Endothelial cell of umbilical vein (primary cell): ENCODE measurements at regions not wholly inside any gene's neighbourhood (a gene's known extent, or its start where the extent isn't known, plus 50 kb on each side); places are given as distances from the start of the nearest gene placed in this dataset.

Source experiments
- BruUV-seq: library from RNA; stranded (reverse); fragments of 400-500 nt; replicated peaks from 2 replicates; lab custom pipeline; 2021; lab: Mats Ljungman, UMichigan
- CTCF ChIA-PET: fragments of 300-600, 350-600 bp; sonication (Branson Sonifier 250); formaldehyde crosslinking; loops from one replicate; lab custom pipeline; 2021; ENCODE audit warnings: antibody characterized with exemption, inconsistent platforms; lab: Charles Lee
- POLR2A ChIA-PET: fragments of 300-600, 350-600 bp; sonication (Branson Sonifier 250); formaldehyde crosslinking; loops from one replicate; lab custom pipeline; 2021; ENCODE audit warnings: antibody characterized with exemption, inconsistent platforms; lab: Charles Lee
- DNase-seq: peaks from one replicate; pipeline ENCODE4 v3.0.0-alpha.2; 2011; ENCODE audit warnings: low read depth, low spot score
- FAIRE-seq: peaks from 2 replicates; lab custom pipeline; 2011; peaks lifted over from hg19 to GRCh38; lab: Jason Lieb, UNC
- H2AFZ ChIP-seq: 2 replicates; pipeline ENCODE4 v1.6.0; 2012; ENCODE audit warnings: low read depth, low read length, control low read depth, inconsistent platforms
- H3K27ac ChIP-seq: 2 replicates; pipeline ENCODE4 v1.5.1; 2011; ENCODE audit warnings: low read depth, mild to moderate bottlenecking, control low read depth, low read length, moderate library complexity; ENCODE audit not compliant: insufficient read depth
- H3K27me3 ChIP-seq, 2 experiments: 2 replicates each; pipeline versions ENCODE4 v1.6.0 to v1.6.1; 2011; ENCODE audit warnings: low read length in 2 of 2, mixed read lengths in 1 of 2; ENCODE audit not compliant: control insufficient read depth in 2 of 2, insufficient read depth in 2 of 2
- H3K36me3 ChIP-seq, 2 experiments: 2 replicates in 1 of 2; 3 replicates in 1 of 2; pipeline ENCODE4 v1.5.1; 2011; ENCODE audit warnings: low read length in 2 of 2, mild to moderate bottlenecking in 1 of 2, moderate library complexity in 1 of 2; ENCODE audit not compliant: control insufficient read depth in 2 of 2, insufficient read depth in 2 of 2; ENCODE audit errors: extremely low read depth in 1 of 2
- H3K4me1 ChIP-seq: 3 replicates; pipeline ENCODE4 v1.5.1; 2011; ENCODE audit warnings: mild to moderate bottlenecking, low read length; ENCODE audit not compliant: control insufficient read depth, insufficient read depth; ENCODE audit errors: extremely low read depth
- H3K4me2 ChIP-seq: 2 replicates; pipeline ENCODE4 v1.6.1; 2011; ENCODE audit warnings: low read length, control low read depth, mixed read lengths; ENCODE audit not compliant: insufficient read depth
- H3K4me3 ChIP-seq, 3 experiments: fragments of 200-600 bp in 1 of 3; sonication (generic), shearing (Covaris generic) in 1 of 3; replicated peaks in 1 of 3; 2 replicates each; pipeline ENCODE4 v1.5.1; 2011 to 2016; ENCODE audit warnings: control low read depth in 3 of 3, low read length in 3 of 3, mild to moderate bottlenecking in 2 of 3, inconsistent platforms in 1 of 3, low read depth in 1 of 3, moderate library complexity in 1 of 3; ENCODE audit not compliant: insufficient read depth in 1 of 3
- H3K79me2 ChIP-seq: 2 replicates; pipeline ENCODE4 v1.6.0; 2012; ENCODE audit warnings: low read length, inconsistent platforms; ENCODE audit not compliant: control insufficient read depth, insufficient read depth
- H3K9ac ChIP-seq: replicated peaks from 2 replicates; pipeline ENCODE3; 2011; ENCODE audit warnings: low read length, control low read depth; ENCODE audit not compliant: insufficient read depth; ENCODE audit errors: extremely low read depth
- H3K9me1 ChIP-seq: replicated peaks from 3 replicates; pipeline ENCODE4 v1.6.0; 2011; ENCODE audit warnings: mild to moderate bottlenecking, low read length; ENCODE audit not compliant: control insufficient read depth, insufficient read depth; ENCODE audit errors: extremely low read depth
- H3K9me3 ChIP-seq: replicated peaks from 2 replicates; pipeline ENCODE4 v1.5.1; 2012; ENCODE audit warnings: low read length, inconsistent platforms; ENCODE audit not compliant: control insufficient read depth, insufficient read depth
- H4K20me1 ChIP-seq: replicated peaks from 2 replicates; pipeline ENCODE3; 2011; ENCODE audit warnings: mild to moderate bottlenecking, low read length; ENCODE audit not compliant: control insufficient read depth, insufficient read depth; ENCODE audit errors: extremely low read depth
- CTCF ChIP-seq, 2 donors: IDR thresholded peaks; 1 replicate in 1 of 2; 2 replicates in 1 of 2; pipeline ENCODE4 v1.5.1; 2011; ENCODE audit warnings: low read length in 2 of 2, mild to moderate bottlenecking in 2 of 2, moderate library complexity in 2 of 2, control low read depth in 1 of 2, inconsistent platforms in 1 of 2, low read depth in 1 of 2; ENCODE audit not compliant: insufficient read depth in 1 of 2; ENCODE audit errors: extremely low read depth in 1 of 2
- EZH2 ChIP-seq: IDR thresholded peaks from 2 replicates; pipeline ENCODE4 v1.6.1; 2012; ENCODE audit warnings: borderline replicate concordance, low read depth, mild to moderate bottlenecking, moderate library complexity, low read length, inconsistent platforms; ENCODE audit not compliant: severe bottlenecking
- FOS ChIP-seq: IDR thresholded peaks from 2 replicates; pipeline ENCODE4 v1.6.1; 2011; ENCODE audit warnings: mild to moderate bottlenecking, low read length, moderate library complexity, borderline replicate concordance; ENCODE audit not compliant: insufficient read depth
- GATA2 ChIP-seq: IDR thresholded peaks from 2 replicates; pipeline ENCODE4 v1.7.0; 2011; ENCODE audit warnings: low read depth, mild to moderate bottlenecking, moderate library complexity, mixed read lengths, low read length; ENCODE audit not compliant: insufficient read length, insufficient read depth
- JUN ChIP-seq: IDR thresholded peaks from 2 replicates; pipeline ENCODE4 v1.6.1; 2011; ENCODE audit warnings: borderline replicate concordance, low read depth; ENCODE audit not compliant: insufficient read length, insufficient read depth
- MAX ChIP-seq: IDR thresholded peaks from 2 replicates; pipeline ENCODE4 v1.6.1; 2011; ENCODE audit not compliant: insufficient read depth, insufficient read length
- MYC ChIP-seq: IDR thresholded peaks from one replicate; pipeline ENCODE4 v1.6.1; 2011; ENCODE audit warnings: mild to moderate bottlenecking, low read depth, low read length
- POLR2A ChIP-seq: IDR thresholded peaks from 2 replicates; pipeline ENCODE4 v1.6.1; 2012; ENCODE audit warnings: low read depth, mild to moderate bottlenecking, control low read depth, low read length
- POLR2AphosphoS5 ChIP-seq: IDR thresholded peaks from 2 replicates; pipeline ENCODE4 v1.6.1; 2012; ENCODE audit warnings: low read depth, mild to moderate bottlenecking, control low read depth, low read length, moderate library complexity; ENCODE audit not compliant: insufficient read depth
- dilution Hi-C: fragments of 300-500 bp; cut with MboI; formaldehyde crosslinking; loops from one replicate; pipeline ENCODE4 v1.15.0; 2019; ENCODE audit warnings: low sequenced_read_pairs; ENCODE audit not compliant: extremely low pct_ligation_motif_present
- intact Hi-C: fragments of 100-400 bp; cut with micrococcal nuclease; formaldehyde crosslinking; loops from one replicate; pipeline ENCODE4 v1.10.0; 2022

- Histone ChIP-seq H3K9me1 (no peaks in the 10 kb centered on the region), H3K27me3 (peaks cover 0 to 3% of the 10 kb centered on the region in 2 experiments), H3K27ac (no peak overlapping the region), H3K4me3 (no peak overlapping the region), H3K4me1 (no peaks in the 10 kb centered on the region), H3K4me2 (no peak overlapping the region), H4K20me1 (no peaks in the 10 kb centered on the region), H3K79me2 (no peaks in the 10 kb centered on the region), H3K36me3 (no peaks in the 10 kb centered on the region), H2AFZ (no peak overlapping the region), H3K9ac (no peak overlapping the region), H3K9me3 (no peaks in the 10 kb centered on the region)
- DNase-seq (no peak), FAIRE-seq (no peak)
- BruUV-seq = no TSS peak
- ChIA-PET POLR2A (no interaction called here), CTCF (no interaction called here)
- dilution Hi-C loops (no loop called here), intact Hi-C loops (no loop called here)
- TF ChIP-seq MYC (no peak), MAX (no peak), GATA2 (no peak), FOS (no peak), POLR2AphosphoS5 (no peak), JUN (no peak), POLR2A (no peak), CTCF (IDR thresholded peaks at IDR 0.05; ENCODE audit: extremely low read depth in 1 of 2, insufficient read depth in 1 of 2, low read depth in 1 of 2, low read length in 2 of 2) (no peak), EZH2 (no peak)
Observed at GRCh38 chr6:151701911-151702562, 105.4 kb upstream of the ESR1 start.
